ENCODE measurements at regions not wholly inside any gene's neighbourhood (a gene's known extent, or its start where the extent isn't known, plus 50 kb on each side); places are given as distances from the start of the nearest gene placed in this dataset.
"Not testable (repeated sequence)": the region's sequence is repeated elsewhere in the genome, so short reads cannot be mapped to it uniquely, and the experiment has no call there.

GRCh38 chr1:47656719-47657685 lies 219.2 kb downstream of the FOXD2 start:
- DNase-seq (ENCODE audit: low read depth in 2 of 2, low spot score in 1 of 2): no peak

- no peak for DNase-seq (ENCODE audit: low read depth in 2 of 2, low spot score in 1 of 2)
Observed at GRCh38 chr1:47658161-47658920, 220.5 kb downstream of the FOXD2 start.

GRCh38 chr1:47659146-47659545 lies 221.3 kb downstream of the FOXD2 start:
- DNase-seq (ENCODE audit: low read depth in 2 of 2, low spot score in 1 of 2): no peak

GRCh38 chr1:47660622-47661021 lies 222.8 kb downstream of the FOXD2 start:
- no peak for DNase-seq (ENCODE audit: low read depth in 2 of 2, low spot score in 1 of 2)

GRCh38 chr1:47661040-47661439 lies 223.2 kb downstream of the FOXD2 start:
- no peak for DNase-seq (ENCODE audit: low read depth in 2 of 2, low spot score in 1 of 2)

GRCh38 chr1:47662068-47662467 lies 224.2 kb downstream of the FOXD2 start:
- DNase-seq (ENCODE audit: low read depth in 2 of 2, low spot score in 1 of 2): no peak

- no peak for DNase-seq (ENCODE audit: low read depth in 2 of 2, low spot score in 1 of 2)
Observed at GRCh38 chr1:47663286-47663685, 225.4 kb downstream of the FOXD2 start.

- no peak for DNase-seq (ENCODE audit: low read depth in 2 of 2, low spot score in 1 of 2)
Observed at GRCh38 chr1:47664356-47664755, 226.5 kb downstream of the FOXD2 start.

- DNase-seq (ENCODE audit: low read depth in 2 of 2, low spot score in 1 of 2): not testable (repeated sequence)
Observed at GRCh38 chr1:47664896-47665295, 227.1 kb downstream of the FOXD2 start.

- DNase-seq (ENCODE audit: low read depth in 2 of 2, low spot score in 1 of 2): no peak
Observed at GRCh38 chr1:47669081-47669585, 231.3 kb downstream of the FOXD2 start.

- DNase-seq (ENCODE audit: low read depth in 2 of 2, low spot score in 1 of 2): no peak
Observed at GRCh38 chr1:47672622-47673021, 234.8 kb downstream of the FOXD2 start.

- DNase-seq (ENCODE audit: low read depth in 2 of 2, low spot score in 1 of 2): no peak
Observed at GRCh38 chr1:47674189-47674588, 236.3 kb downstream of the FOXD2 start.

- DNase-seq (ENCODE audit: low read depth in 2 of 2, low spot score in 1 of 2): no peak
Observed at GRCh38 chr1:47675047-47675675, 237.3 kb downstream of the FOXD2 start.

- DNase-seq (ENCODE audit: low read depth in 2 of 2, low spot score in 1 of 2): no peak
Observed at GRCh38 chr1:47675721-47676120, 237.9 kb downstream of the FOXD2 start.

GRCh38 chr1:47676311-47677054 lies 238.6 kb downstream of the FOXD2 start:
- DNase-seq (ENCODE audit: low read depth in 2 of 2, low spot score in 1 of 2): no peak

GRCh38 chr1:47677241-47677940 lies 239.5 kb downstream of the FOXD2 start:
- DNase-seq (ENCODE audit: low read depth in 2 of 2, low spot score in 1 of 2): no peak

- DNase-seq (ENCODE audit: low read depth in 2 of 2, low spot score in 1 of 2): no peak
Observed at GRCh38 chr1:47678464-47678980, 240.7 kb downstream of the FOXD2 start.

GRCh38 chr1:47679301-47679791 lies 241.5 kb downstream of the FOXD2 start:
- DNase-seq (ENCODE audit: low read depth in 2 of 2, low spot score in 1 of 2): no peak

GRCh38 chr1:47679826-47680225 lies 242.0 kb downstream of the FOXD2 start:
- no peak for DNase-seq (ENCODE audit: low read depth in 2 of 2, low spot score in 1 of 2)

Data from stimulated activated CD8-positive, alpha-beta memory T cell treated with anti-CD3 and anti-CD28 coated beads, Interleukin-4, amount 100 ng/mL, for 4 hours (primary cell).